ENCODE measurements at regions not wholly inside any gene's neighbourhood (a gene's known extent, or its start where the extent isn't known, plus 50 kb on each side); places are given as distances from the start of the nearest gene placed in this dataset.

GRCh38 chr7:16261654-16262053 is 159.7 kb downstream of the CRPPA start (continued):
- TF ChIP-seq, protein P1, sequence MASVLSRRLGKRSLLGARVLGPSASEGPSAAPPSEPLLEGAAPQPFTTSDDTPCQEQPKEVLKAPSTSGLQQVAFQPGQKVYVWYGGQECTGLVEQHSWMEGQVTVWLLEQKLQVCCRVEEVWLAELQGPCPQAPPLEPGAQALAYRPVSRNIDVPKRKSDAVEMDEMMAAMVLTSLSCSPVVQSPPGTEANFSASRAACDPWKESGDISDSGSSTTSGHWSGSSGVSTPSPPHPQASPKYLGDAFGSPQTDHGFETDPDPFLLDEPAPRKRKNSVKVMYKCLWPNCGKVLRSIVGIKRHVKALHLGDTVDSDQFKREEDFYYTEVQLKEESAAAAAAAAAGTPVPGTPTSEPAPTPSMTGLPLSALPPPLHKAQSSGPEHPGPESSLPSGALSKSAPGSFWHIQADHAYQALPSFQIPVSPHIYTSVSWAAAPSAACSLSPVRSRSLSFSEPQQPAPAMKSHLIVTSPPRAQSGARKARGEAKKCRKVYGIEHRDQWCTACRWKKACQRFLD (CRISPR knock-in tag; IDR thresholded peaks at IDR 0.05): peak; percentile 50; the same call in 1 of the 2 replicates
- TF ChIP-seq ZFP1 (CRISPR knock-in tag; IDR thresholded peaks at IDR 0.05) (peak; percentile 26; the same call in 1 of the 2 replicates), TEAD1 (CRISPR knock-in tag; IDR thresholded peaks at IDR 0.05) (peak in 1 of 2 experiments; percentile 55; a peak in 1 of 4 replicates), MIER1 (IDR thresholded peaks at IDR 0.05; ENCODE audit: low read depth) (no peak), NFYB (IDR thresholded peaks at IDR 0.05; ENCODE audit: extremely low read depth, insufficient read length) (no peak), ZBTB12 (CRISPR knock-in tag; IDR thresholded peaks at IDR 0.05) (no peak), SIRT6 (IDR thresholded peaks at IDR 0.05; ENCODE audit: low read depth, low read length) (no peak), HDAC6 (IDR thresholded peaks at IDR 0.05; ENCODE audit: low read depth, low read length) (no peak), ATF4 (CRISPR knock-in tag; IDR thresholded peaks at IDR 0.05) (0 out of 2 replicates have a peak, but pooled peaks have one; percentile 59), ZBED1 (IDR thresholded peaks at IDR 0.05) (no peak), POLR2B (IDR thresholded peaks at IDR 0.05; ENCODE audit: low read depth, partially characterized antibody) (no peak), SMARCA5 (IDR thresholded peaks at IDR 0.05) (0 out of 2 replicates have a peak, but pooled peaks have one; percentile 4), ZBTB9 (CRISPR knock-in tag; IDR thresholded peaks at IDR 0.05) (peak; percentile 79), THRB (CRISPR knock-in tag; conservative IDR thresholded peaks at IDR 0.05) (0 out of 2 replicates have a peak, but pooled peaks have one; percentile 56), TAF15 (IDR thresholded peaks at IDR 0.05; ENCODE audit: low read depth, low read length) (no peak), ZNF655 (CRISPR knock-in tag; IDR thresholded peaks at IDR 0.05) (no peak)
- TF ChIP-seq, protein P2, sequence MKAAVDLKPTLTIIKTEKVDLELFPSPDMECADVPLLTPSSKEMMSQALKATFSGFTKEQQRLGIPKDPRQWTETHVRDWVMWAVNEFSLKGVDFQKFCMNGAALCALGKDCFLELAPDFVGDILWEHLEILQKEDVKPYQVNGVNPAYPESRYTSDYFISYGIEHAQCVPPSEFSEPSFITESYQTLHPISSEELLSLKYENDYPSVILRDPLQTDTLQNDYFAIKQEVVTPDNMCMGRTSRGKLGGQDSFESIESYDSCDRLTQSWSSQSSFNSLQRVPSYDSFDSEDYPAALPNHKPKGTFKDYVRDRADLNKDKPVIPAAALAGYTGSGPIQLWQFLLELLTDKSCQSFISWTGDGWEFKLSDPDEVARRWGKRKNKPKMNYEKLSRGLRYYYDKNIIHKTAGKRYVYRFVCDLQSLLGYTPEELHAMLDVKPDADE (conservative IDR thresholded peaks at IDR 0.05; ENCODE audit: control insufficient read depth, low read depth, low read length): no peak
